Adipocyte (in vitro differentiated cells): ENCODE measurements at regions not wholly inside any gene's neighbourhood (a gene's known extent, or its start where the extent isn't known, plus 50 kb on each side); places are given as distances from the start of the nearest gene placed in this dataset.

ENCODE experiments used
- DNase-seq: peaks from one replicate; pipeline ENCODE4 v3.0.0-alpha.2; 2015; ENCODE audit warnings: low read depth
- H3K27me3 ChIP-seq: replicated peaks from 2 replicates; pipeline ENCODE4 v1.7.0; 2013; ENCODE audit warnings: mild to moderate bottlenecking, low read length, moderate library complexity; ENCODE audit not compliant: control insufficient read depth, insufficient read depth
- H3K36me3 ChIP-seq: 2 replicates; pipeline ENCODE4 v1.7.0; 2013; ENCODE audit warnings: low read length, mild to moderate bottlenecking, moderate library complexity; ENCODE audit not compliant: control insufficient read depth, insufficient read depth, severe bottlenecking
- H3K4me1 ChIP-seq: 2 replicates; pipeline ENCODE4 v1.7.0; 2013; ENCODE audit warnings: mild to moderate bottlenecking, low read length, moderate library complexity; ENCODE audit not compliant: control insufficient read depth, insufficient read depth
- H3K4me3 ChIP-seq: 2 replicates; pipeline ENCODE4 v1.7.0; 2013; ENCODE audit warnings: mild to moderate bottlenecking, low read length, moderate library complexity
- H3K9ac ChIP-seq: 2 replicates; pipeline ENCODE4 v1.7.0; 2013; ENCODE audit warnings: mild to moderate bottlenecking, low read length, moderate library complexity
- H3K9me3 ChIP-seq: 2 replicates; pipeline ENCODE4 v1.7.0; 2013; ENCODE audit warnings: mild to moderate bottlenecking, low read length, moderate library complexity; ENCODE audit not compliant: control insufficient read depth

GRCh38 chr11:10358696-10359095 lies 53.8 kb downstream of the ADM start:
- no peak overlapping the region for H3K4me3 ChIP-seq
- peaks cover 33% of the 10 kb centered on the region for H3K4me1 ChIP-seq
- H3K36me3 ChIP-seq: no peaks in the 10 kb centered on the region
- no peaks in the 10 kb centered on the region for H3K27me3 ChIP-seq
- DNase-seq: no peak
- H3K9ac ChIP-seq: no peak overlapping the region
- no peaks in the 10 kb centered on the region for H3K9me3 ChIP-seq

GRCh38 chr11:10359171-10359570 lies 54.3 kb downstream of the ADM start:
- H3K36me3 ChIP-seq: no peaks in the 10 kb centered on the region
- no peaks in the 10 kb centered on the region for H3K27me3 ChIP-seq
- H3K9me3 ChIP-seq: no peaks in the 10 kb centered on the region
- no peak overlapping the region for H3K4me3 ChIP-seq
- no peak overlapping the region for H3K9ac ChIP-seq
- DNase-seq: no peak
- peaks cover 28% of the 10 kb centered on the region for H3K4me1 ChIP-seq

- Histone ChIP-seq H3K9me3 (no peaks in the 10 kb centered on the region), H3K4me1 (peaks cover 15% of the 10 kb centered on the region), H3K27me3 (no peaks in the 10 kb centered on the region), H3K9ac (no peak overlapping the region), H3K4me3 (no peak overlapping the region), H3K36me3 (no peaks in the 10 kb centered on the region)
- no peak for DNase-seq
Measured at GRCh38 chr11:10360835-10361234, 56.0 kb downstream of the ADM start.

- H3K27me3 ChIP-seq: no peaks in the 10 kb centered on the region
Measured at GRCh38 chr11:10365045-10365444, 60.2 kb downstream of the ADM start.

GRCh38 chr11:10366568-10367331 lies 61.9 kb downstream of the ADM start:
- Histone ChIP-seq H3K9me3 (no peaks in the 10 kb centered on the region), H3K27me3 (no peaks in the 10 kb centered on the region), H3K36me3 (no peaks in the 10 kb centered on the region), H3K9ac (peak overlapping the region; percentile 72), H3K4me3 (peak overlapping the region; percentile 59), H3K4me1 (peaks cover 36% of the 10 kb centered on the region)
- DNase-seq: peak; percentile 95

More at GRCh38 chr11:10365045-10365444, 60.2 kb downstream of the ADM start:
- H3K4me1 ChIP-seq: peaks cover 20% of the 10 kb centered on the region
- H3K9me3 ChIP-seq: no peaks in the 10 kb centered on the region
- no peak overlapping the region for H3K4me3 ChIP-seq
- no peak overlapping the region for H3K9ac ChIP-seq
- DNase-seq: no peak
- H3K36me3 ChIP-seq: no peaks in the 10 kb centered on the region

GRCh38 chr11:10371926-10372641 lies 67.2 kb downstream of the ADM start:
- H3K27me3 ChIP-seq: no peaks in the 10 kb centered on the region
- H3K4me1 ChIP-seq: peaks cover 80% of the 10 kb centered on the region
- H3K9ac ChIP-seq: peak overlapping the region; percentile 83
- H3K9me3 ChIP-seq: no peaks in the 10 kb centered on the region
- DNase-seq: peak; percentile 52
- no peak overlapping the region for H3K4me3 ChIP-seq
- no peaks in the 10 kb centered on the region for H3K36me3 ChIP-seq

- no peaks in the 10 kb centered on the region for H3K36me3 ChIP-seq
- peak overlapping the region; percentile 83 for H3K9ac ChIP-seq
- H3K4me3 ChIP-seq: no peak overlapping the region
- no peaks in the 10 kb centered on the region for H3K9me3 ChIP-seq
- no peaks in the 10 kb centered on the region for H3K27me3 ChIP-seq
- peaks cover 82% of the 10 kb centered on the region for H3K4me1 ChIP-seq
- DNase-seq: no peak
Measured at GRCh38 chr11:10373340-10373739, 68.5 kb downstream of the ADM start.

- H3K36me3 ChIP-seq: no peaks in the 10 kb centered on the region
- peaks cover 88% of the 10 kb centered on the region for H3K4me1 ChIP-seq
- no peaks in the 10 kb centered on the region for H3K9me3 ChIP-seq
- DNase-seq: no peak
- no peaks in the 10 kb centered on the region for H3K27me3 ChIP-seq
- no peak overlapping the region for H3K4me3 ChIP-seq
- H3K9ac ChIP-seq: peak overlapping the region; percentile 83
Measured at GRCh38 chr11:10373929-10374328, 69.1 kb downstream of the ADM start.

GRCh38 chr11:10374386-10374785 lies 69.5 kb downstream of the ADM start:
- DNase-seq: no peak
- peak overlapping the region; percentile 56 for H3K4me3 ChIP-seq
- no peaks in the 10 kb centered on the region for H3K9me3 ChIP-seq
- no peaks in the 10 kb centered on the region for H3K27me3 ChIP-seq
- peaks cover 91% of the 10 kb centered on the region for H3K4me1 ChIP-seq
- H3K36me3 ChIP-seq: no peaks in the 10 kb centered on the region
- peak overlapping the region; percentile 83 for H3K9ac ChIP-seq

GRCh38 chr11:10375280-10375971 lies 70.6 kb downstream of the ADM start:
- DNase-seq: peak; percentile 70
- Histone ChIP-seq H3K36me3 (no peaks in the 10 kb centered on the region), H3K4me1 (peaks cover 96% of the 10 kb centered on the region), H3K9ac (peak overlapping the region; percentile 83), H3K27me3 (no peaks in the 10 kb centered on the region), H3K4me3 (peak overlapping the region; percentile 56), H3K9me3 (no peaks in the 10 kb centered on the region)

- peak overlapping the region; percentile 28 for H3K4me3 ChIP-seq
- peaks cover 98% of the 10 kb centered on the region for H3K4me1 ChIP-seq
- peak; percentile 70 for DNase-seq
- H3K9me3 ChIP-seq: no peaks in the 10 kb centered on the region
- no peaks in the 10 kb centered on the region for H3K27me3 ChIP-seq
- H3K9ac ChIP-seq: peak overlapping the region; percentile 83
- H3K36me3 ChIP-seq: no peaks in the 10 kb centered on the region
Measured at GRCh38 chr11:10376061-10376460, 71.2 kb downstream of the ADM start.
